K562 (cell line): ENCODE measurements at regions not wholly inside any gene's neighbourhood (a gene's known extent, or its start where the extent isn't known, plus 50 kb on each side); places are given as distances from the start of the nearest gene placed in this dataset.

Source experiments
- CEBPZ ChIP-seq: fragments of 150-350 bp; IDR thresholded peaks from 2 replicates; pipeline ENCODE4 v1.6.1; 2014; ENCODE audit warnings: low read depth, mild to moderate bottlenecking, low read length, borderline replicate concordance
- HOMEZ ChIP-seq: fragments of 250-450 bp; sonication (Bioruptor Pico); IDR thresholded peaks from 2 replicates; pipeline ENCODE4 v1.4.0; 2020; ENCODE audit warnings: mild to moderate bottlenecking, moderate library complexity
- L3MBTL2 ChIP-seq: fragments of 450-650 bp; IDR thresholded peaks from 2 replicates; pipeline ENCODE4 v1.6.1; 2016; ENCODE audit warnings: mild to moderate bottlenecking, moderate library complexity
- MGA ChIP-seq: fragments of 450-650 bp; IDR thresholded peaks from 2 replicates; pipeline ENCODE4 v1.6.1; 2016; ENCODE audit warnings: mild to moderate bottlenecking, moderate library complexity
- ZNF124 ChIP-seq: sonication (generic); formaldehyde crosslinking; IDR thresholded peaks from 2 replicates; pipeline ENCODE4 v1.8.1; 2022; ENCODE audit warnings: missing genetic modification reagents
- ZNF263 ChIP-seq: sonication (generic); formaldehyde crosslinking; IDR thresholded peaks from 2 replicates; pipeline ENCODE4 v1.8.0; 2022; ENCODE audit warnings: mild to moderate bottlenecking, missing genetic modification reagents, borderline replicate concordance
- ZNF583 ChIP-seq: fragments of 250-450 bp; sonication (Bioruptor Pico); IDR thresholded peaks from 2 replicates; pipeline ENCODE4 v1.4.0; 2020
- ZNF644 ChIP-seq: fragments of 200-800 bp; sonication (Bioruptor generic); IDR thresholded peaks from 2 replicates; pipeline ENCODE4 v1.6.1; 2016; ENCODE audit warnings: low read depth, missing genetic modification characterization, missing compliant biosample characterization

GRCh38 chr2:146879882-146880281 is 964.9 kb upstream of the ACVR2A start (continued):
- TF ChIP-seq MGA (no peak), CEBPZ (no peak), ZNF263 (CRISPR knock-in tag) (no peak), ZNF644 (tag) (no peak), HOMEZ (CRISPR knock-in tag) (no peak), L3MBTL2 (no peak), ZNF124 (CRISPR knock-in tag) (no peak), ZNF583 (CRISPR knock-in tag) (no peak)
- TF ChIP-seq, all 486 proteins: peak for 0
